ENCODE measurements at regions not wholly inside any gene's neighbourhood (a gene's known extent, or its start where the extent isn't known, plus 50 kb on each side); places are given as distances from the start of the nearest gene placed in this dataset.

GRCh38 chr16:63720848-63721247, 1401.0 kb downstream of the CDH11 start:
- no peak for DNase-seq (ENCODE audit: low read depth)
- TF ChIP-seq CTCF (IDR thresholded peaks at IDR 0.05; ENCODE audit: insufficient read depth, low read depth, low read length), result peak; percentile 2

GRCh38 chr16:63719926-63720325, 1401.9 kb downstream of the CDH11 start:
- no peak for DNase-seq (ENCODE audit: low read depth)
- no peak overlapping the region for H3K4me3 ChIP-seq (ENCODE audit: low read depth, low read length)
- TF ChIP-seq CTCF (IDR thresholded peaks at IDR 0.05; ENCODE audit: insufficient read depth, low read depth, low read length), result no peak

More at GRCh38 chr16:63720848-63721247, 1401.0 kb downstream of the CDH11 start:
- no peak overlapping the region for H3K4me3 ChIP-seq (ENCODE audit: low read depth, low read length)

- DNase-seq (ENCODE audit: low read depth), result no peak
- TF ChIP-seq CTCF (IDR thresholded peaks at IDR 0.05; ENCODE audit: insufficient read depth, low read depth, low read length), result no peak
- no peak overlapping the region for H3K4me3 ChIP-seq (ENCODE audit: low read depth, low read length)
Measured at GRCh38 chr16:63717806-63718205, 1404.1 kb downstream of the CDH11 start.

- no peak overlapping the region for H3K4me3 ChIP-seq (ENCODE audit: low read depth, low read length)
- DNase-seq (ENCODE audit: low read depth), result no peak
- no peak for TF ChIP-seq CTCF (IDR thresholded peaks at IDR 0.05; ENCODE audit: insufficient read depth, low read depth, low read length)
Measured at GRCh38 chr16:63714876-63715275, 1407.0 kb downstream of the CDH11 start.

GRCh38 chr16:63712725-63713124, 1409.1 kb downstream of the CDH11 start:
- DNase-seq (ENCODE audit: low read depth), result no peak
- no peak for TF ChIP-seq CTCF (IDR thresholded peaks at IDR 0.05; ENCODE audit: insufficient read depth, low read depth, low read length)
- H3K4me3 ChIP-seq (ENCODE audit: low read depth, low read length), result no peak overlapping the region

GRCh38 chr16:63703612-63704011, 1418.3 kb downstream of the CDH11 start:
- no peak for TF ChIP-seq CTCF (IDR thresholded peaks at IDR 0.05; ENCODE audit: insufficient read depth, low read depth, low read length)
- no peak for DNase-seq (ENCODE audit: low read depth)
- no peak overlapping the region for H3K4me3 ChIP-seq (ENCODE audit: low read depth, low read length)

GRCh38 chr16:63702981-63703590, 1418.8 kb downstream of the CDH11 start:
- DNase-seq (ENCODE audit: low read depth), result no peak
- no peak overlapping the region for H3K4me3 ChIP-seq (ENCODE audit: low read depth, low read length)
- TF ChIP-seq CTCF (IDR thresholded peaks at IDR 0.05; ENCODE audit: insufficient read depth, low read depth, low read length), result no peak

Data from fibroblast of villous mesenchyme (primary cell).